Chondrocyte (in vitro differentiated cells): ENCODE measurements at regions not wholly inside any gene's neighbourhood (a gene's known extent, or its start where the extent isn't known, plus 50 kb on each side); places are given as distances from the start of the nearest gene placed in this dataset.

Experiments
- DNase-seq: peaks from one replicate; pipeline ENCODE4 v3.0.0; 2021; ENCODE audit warnings: mixed read lengths, low spot score
- H3K27ac Mint-ChIP-seq: one replicate; pipeline ENCODE4 v1.8.0; 2021; ENCODE audit warnings: mild to moderate bottlenecking, moderate library complexity, mixed read lengths; ENCODE audit not compliant: unreplicated experiment
- H3K27me3 Mint-ChIP-seq: 2 replicates; pipeline ENCODE4 v1.8.0; 2021; ENCODE audit warnings: low read depth, mixed read lengths
- H3K36me3 Mint-ChIP-seq: 2 replicates; pipeline ENCODE4 v1.8.0; 2021; ENCODE audit warnings: low read depth, mixed read lengths
- H3K4me1 Mint-ChIP-seq: 2 replicates; pipeline ENCODE4 v1.8.0; 2021; ENCODE audit warnings: low read depth, mild to moderate bottlenecking, mixed read lengths
- H3K4me3 Mint-ChIP-seq: one replicate; pipeline ENCODE4 v1.8.0; 2021; ENCODE audit warnings: mild to moderate bottlenecking, moderate library complexity, mixed read lengths; ENCODE audit not compliant: unreplicated experiment
- H3K9me3 Mint-ChIP-seq: 2 replicates; pipeline ENCODE4 v1.8.0; 2021; ENCODE audit warnings: low read depth, mixed read lengths
- TF ChIP-seq, protein P1 (sequence below): fragments of 200-600 bp; sonication (generic); IDR thresholded peaks from 2 replicates; pipeline ENCODE4 v1.5.0; 2021; ENCODE audit warnings: antibody characterized with exemption, mild to moderate bottlenecking, moderate library complexity

DNA sequence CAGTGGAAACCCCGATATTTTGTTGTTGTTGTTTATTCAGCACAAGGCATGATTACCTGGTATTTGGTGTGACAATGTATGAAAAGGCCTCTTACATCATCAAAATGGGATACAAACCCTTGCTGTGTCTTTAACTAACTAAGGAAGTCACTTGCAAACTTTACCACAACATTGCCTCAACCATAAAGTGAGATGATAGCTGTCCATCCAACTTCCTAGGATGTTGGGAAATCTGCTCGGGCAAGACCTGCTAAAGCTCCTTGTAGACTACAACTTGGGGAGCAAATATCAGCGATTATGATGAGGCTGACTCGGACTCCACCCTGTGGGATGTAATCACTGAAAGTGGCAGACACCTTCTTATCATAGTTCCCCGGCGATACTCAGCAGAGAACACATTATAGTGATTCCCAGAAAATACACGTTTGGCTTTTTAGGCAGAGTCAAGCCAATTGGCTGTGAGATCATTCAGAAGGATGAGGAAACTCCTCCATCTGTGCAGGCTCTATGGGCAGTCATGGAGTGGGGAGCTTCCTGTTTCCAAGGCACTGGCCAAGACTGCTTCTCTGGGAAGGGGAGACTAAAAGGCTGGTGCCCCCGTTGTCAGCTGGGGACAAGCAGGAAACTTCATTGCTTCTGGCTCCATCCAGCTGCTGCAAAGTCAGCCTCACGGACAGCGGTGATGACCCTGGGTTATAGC lies 289.0 kb downstream of the RNF144A start:
- Mint-ChIP-seq H3K4me3 (no peak overlapping the region), H3K4me1 (peaks cover 3% of the 10 kb centered on the region), H3K9me3 (no peaks in the 10 kb centered on the region), H3K36me3 (no peaks in the 10 kb centered on the region), H3K27ac (no peak overlapping the region), H3K27me3 (no peaks in the 10 kb centered on the region)
- DNase-seq = no peak
- TF ChIP-seq, protein P1, sequence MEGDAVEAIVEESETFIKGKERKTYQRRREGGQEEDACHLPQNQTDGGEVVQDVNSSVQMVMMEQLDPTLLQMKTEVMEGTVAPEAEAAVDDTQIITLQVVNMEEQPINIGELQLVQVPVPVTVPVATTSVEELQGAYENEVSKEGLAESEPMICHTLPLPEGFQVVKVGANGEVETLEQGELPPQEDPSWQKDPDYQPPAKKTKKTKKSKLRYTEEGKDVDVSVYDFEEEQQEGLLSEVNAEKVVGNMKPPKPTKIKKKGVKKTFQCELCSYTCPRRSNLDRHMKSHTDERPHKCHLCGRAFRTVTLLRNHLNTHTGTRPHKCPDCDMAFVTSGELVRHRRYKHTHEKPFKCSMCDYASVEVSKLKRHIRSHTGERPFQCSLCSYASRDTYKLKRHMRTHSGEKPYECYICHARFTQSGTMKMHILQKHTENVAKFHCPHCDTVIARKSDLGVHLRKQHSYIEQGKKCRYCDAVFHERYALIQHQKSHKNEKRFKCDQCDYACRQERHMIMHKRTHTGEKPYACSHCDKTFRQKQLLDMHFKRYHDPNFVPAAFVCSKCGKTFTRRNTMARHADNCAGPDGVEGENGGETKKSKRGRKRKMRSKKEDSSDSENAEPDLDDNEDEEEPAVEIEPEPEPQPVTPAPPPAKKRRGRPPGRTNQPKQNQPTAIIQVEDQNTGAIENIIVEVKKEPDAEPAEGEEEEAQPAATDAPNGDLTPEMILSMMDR = no peak

DNA sequence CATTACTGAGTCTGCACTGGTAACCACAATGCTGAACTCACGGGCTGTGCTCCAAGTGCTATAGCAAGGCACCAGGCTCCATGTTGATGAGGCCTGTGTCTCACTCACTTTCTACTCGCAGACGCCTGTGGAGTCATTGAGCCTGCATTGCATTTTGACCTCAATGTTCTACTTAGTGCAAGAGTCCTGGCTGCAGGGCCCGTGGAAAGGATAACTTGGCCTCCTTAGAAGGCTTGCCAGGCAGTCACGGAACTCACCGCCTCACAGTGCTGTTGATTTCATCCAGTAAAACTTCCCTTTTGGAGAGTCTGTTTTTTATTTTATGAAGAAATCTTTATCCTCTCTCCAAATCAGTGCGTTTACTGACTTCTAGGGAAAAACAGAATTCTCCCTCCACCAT lies 290.4 kb downstream of the RNF144A start:
- H3K9me3 Mint-ChIP-seq = no peaks in the 10 kb centered on the region
- H3K27me3 Mint-ChIP-seq = no peaks in the 10 kb centered on the region
- TF ChIP-seq, protein P1 = no peak
- no peak for DNase-seq
- no peak overlapping the region for H3K27ac Mint-ChIP-seq
- H3K36me3 Mint-ChIP-seq = no peaks in the 10 kb centered on the region
- H3K4me1 Mint-ChIP-seq = peaks cover 3% of the 10 kb centered on the region
- no peak overlapping the region for H3K4me3 Mint-ChIP-seq

DNA sequence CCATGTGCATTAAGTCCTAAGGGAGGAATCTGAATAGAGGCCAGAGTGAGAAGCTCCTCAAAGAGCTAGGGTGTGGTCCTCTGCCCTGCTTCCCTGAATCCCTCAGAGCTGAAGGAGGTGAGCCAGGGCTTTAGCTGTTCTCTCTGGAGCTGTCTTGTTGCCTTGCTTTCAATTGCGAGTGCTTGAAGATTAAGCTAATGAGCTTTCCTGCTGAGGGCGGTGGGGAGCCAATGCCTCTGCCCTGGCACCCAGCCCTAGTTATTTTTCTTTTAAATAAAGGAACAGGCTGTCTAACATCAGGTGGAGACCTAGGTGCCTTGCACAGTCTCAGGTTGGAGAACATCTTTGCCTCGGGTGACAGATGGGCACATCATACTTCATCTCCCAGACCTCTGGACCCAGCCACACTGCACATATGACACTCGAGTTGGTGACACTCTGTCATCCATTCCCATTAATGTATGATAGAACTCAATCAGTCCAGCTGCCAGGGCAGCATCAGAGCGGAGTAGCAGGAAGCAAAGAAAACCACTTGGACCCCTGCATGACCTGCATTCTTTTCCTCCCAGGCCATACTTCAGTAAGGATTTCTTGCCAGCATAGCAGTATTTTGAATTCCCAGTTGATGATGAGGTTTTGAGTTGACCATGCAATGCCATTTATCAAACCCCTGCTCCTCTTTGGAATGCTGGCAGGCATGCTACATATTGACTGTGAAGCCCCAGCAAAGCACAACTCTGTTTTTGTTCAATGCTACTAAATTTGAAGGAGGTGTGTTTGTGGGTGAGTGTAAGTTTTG lies 292.7 kb downstream of the RNF144A start:
- H3K9me3 Mint-ChIP-seq = no peaks in the 10 kb centered on the region

DNA sequence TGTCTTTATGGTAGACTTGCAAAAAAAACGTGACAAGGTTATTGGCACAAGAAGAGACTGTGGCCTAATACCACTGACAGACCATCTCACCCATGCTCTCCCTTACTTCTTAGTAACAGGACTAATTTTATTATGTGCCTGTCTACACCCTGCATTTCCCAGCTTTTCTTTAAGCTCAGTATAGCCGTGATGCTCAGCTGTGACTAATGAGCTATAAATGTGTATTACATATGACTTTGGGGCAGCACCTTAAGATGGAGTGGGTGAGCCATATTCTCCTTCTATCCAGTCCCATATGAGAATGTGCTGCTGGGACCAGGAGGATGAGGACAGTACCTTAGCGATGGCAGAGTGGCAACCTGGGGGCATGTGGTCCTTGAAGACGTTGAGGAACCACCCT lies 293.5 kb downstream of the RNF144A start:
- Mint-ChIP-seq H3K4me1 (peaks cover 3% of the 10 kb centered on the region), H3K27me3 (peaks cover 8% of the 10 kb centered on the region), H3K4me3 (no peak overlapping the region), H3K36me3 (no peaks in the 10 kb centered on the region), H3K9me3 (no peaks in the 10 kb centered on the region), H3K27ac (no peak overlapping the region)
- DNase-seq = no peak
- TF ChIP-seq, protein P1 = no peak

More for the DNA sequence above, 292.7 kb downstream of the RNF144A start:
- Mint-ChIP-seq H3K4me3 (no peak overlapping the region), H3K27ac (no peak overlapping the region), H3K4me1 (peaks cover 3% of the 10 kb centered on the region), H3K36me3 (no peaks in the 10 kb centered on the region), H3K27me3 (peaks cover 6% of the 10 kb centered on the region)
- TF ChIP-seq, protein P1 = no peak
- DNase-seq = no peak

DNA sequence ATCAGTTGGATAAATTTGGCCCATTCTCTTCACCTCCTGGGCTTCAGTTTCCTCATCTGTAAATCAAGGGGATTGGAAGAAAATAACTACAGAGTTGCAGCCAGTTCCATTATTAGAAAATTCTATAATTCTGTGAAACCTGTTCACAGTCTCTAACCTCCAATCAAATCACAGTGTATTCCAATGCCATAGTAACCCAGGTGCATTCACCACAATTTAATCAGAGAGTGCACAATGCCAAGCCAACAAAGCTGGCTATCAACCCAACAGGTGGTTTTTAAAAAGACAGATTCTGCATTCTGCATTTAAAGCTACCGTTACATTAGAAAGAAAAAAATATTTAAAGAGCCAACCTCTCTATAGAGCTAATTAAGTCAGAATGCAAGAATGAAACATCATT lies 308.6 kb downstream of the RNF144A start:
- TF ChIP-seq, protein P1 = no peak
- Mint-ChIP-seq H3K4me1 (no peaks in the 10 kb centered on the region), H3K27me3 (no peaks in the 10 kb centered on the region), H3K9me3 (peaks cover 4% of the 10 kb centered on the region), H3K4me3 (no peak overlapping the region), H3K27ac (no peak overlapping the region), H3K36me3 (no peaks in the 10 kb centered on the region)
- DNase-seq = no peak
